Inflammatory macrophage treated with lipopolysaccharide for 1 hour (primary cell): ENCODE measurements at regions not wholly inside any gene's neighbourhood (a gene's known extent, or its start where the extent isn't known, plus 50 kb on each side); places are given as distances from the start of the nearest gene placed in this dataset.
"Not testable (repeated sequence)": the region's sequence is repeated elsewhere in the genome, so short reads cannot be mapped to it uniquely, and the experiment has no call there.

Experiments used
- DNase-seq, 2 donors: peaks; one replicate each; pipeline ENCODE4 v3.0.0-alpha.2; 2020 to 2022

DNA sequence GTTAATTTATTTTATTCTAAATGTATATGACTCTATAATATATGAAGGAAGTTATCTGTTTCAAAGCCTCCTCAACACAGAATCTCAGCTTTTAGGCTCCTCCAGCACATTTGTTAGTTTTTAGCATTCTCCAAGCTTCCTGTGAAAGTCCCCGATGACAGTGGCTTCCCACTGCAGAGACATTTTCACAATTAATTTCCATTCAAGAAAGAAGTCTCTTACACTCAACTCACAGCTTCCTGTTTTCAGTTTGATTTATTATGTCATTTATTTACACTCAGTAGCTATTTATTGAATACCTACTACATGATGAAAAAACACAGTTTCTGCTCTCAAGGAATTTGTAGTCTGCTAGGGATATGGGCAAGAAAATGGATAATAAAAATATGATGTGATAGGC, 2228.2 kb upstream of the WWC1 start:
- no peak for DNase-seq

DNA sequence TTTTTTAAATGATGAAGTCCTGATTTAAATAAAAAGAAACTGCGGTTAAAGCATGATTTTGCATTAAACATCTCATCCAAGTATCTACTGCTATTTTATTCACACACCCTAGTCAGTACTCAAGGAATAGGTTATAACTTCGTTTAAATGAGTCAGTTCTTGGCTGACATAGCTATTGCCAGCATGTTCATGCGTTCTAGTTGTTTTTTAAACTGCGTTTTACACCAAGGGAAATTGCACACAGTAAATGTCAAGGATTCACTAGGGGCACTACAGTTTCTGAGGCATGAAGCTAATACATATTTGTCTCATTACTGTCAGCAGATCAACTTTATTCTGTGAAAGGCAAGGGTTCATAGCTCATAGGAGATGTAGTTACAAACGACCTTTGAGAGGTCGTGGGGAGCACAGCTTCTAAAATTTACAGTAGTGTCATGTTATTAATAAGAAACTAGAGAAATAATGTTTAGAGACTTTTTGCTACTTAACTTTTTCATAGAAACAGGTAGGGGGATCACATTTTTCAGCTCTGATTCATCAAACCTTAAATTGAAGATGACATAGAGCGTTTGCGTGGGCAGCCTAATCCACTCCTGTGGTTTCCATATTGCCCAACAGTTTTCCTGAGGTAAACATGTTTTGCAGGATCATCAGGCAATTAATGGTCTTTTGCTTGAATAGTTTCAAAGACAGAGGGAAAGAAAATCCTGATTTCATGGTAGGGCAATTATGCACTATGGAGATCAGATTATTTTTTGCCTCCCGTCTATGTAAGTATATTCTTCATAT, 2222.7 kb upstream of the WWC1 start:
- no peak for DNase-seq

GRCh38 chr5:166073901-166074581, 2217.4 kb upstream of the WWC1 start:
- DNase-seq: no peak

GRCh38 chr5:166074582-166075481, 2216.6 kb upstream of the WWC1 start:
- no peak for DNase-seq

- DNase-seq: no peak
Observed at GRCh38 chr5:166083183-166083959, 2208.1 kb upstream of the WWC1 start.

DNA sequence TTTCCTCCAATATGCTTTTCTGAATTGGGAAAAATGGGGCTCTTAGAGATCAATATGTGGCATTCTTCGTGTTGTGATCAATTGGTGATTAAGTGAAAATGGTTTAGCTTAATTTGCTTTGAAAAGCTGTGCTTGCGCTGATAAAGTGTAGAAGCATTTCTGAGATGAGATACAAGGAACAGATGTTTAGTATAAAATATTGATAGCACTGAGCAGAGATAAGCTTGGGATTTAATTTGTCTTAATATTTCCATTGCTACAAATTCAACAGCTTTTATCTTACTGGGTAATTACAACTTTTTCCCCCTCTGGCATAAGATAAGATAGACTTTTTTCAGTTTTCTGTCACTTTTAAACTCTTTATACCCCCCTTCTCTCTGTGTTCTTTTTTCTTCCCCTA, 2204.9 kb upstream of the WWC1 start:
- DNase-seq: no peak

- no peak for DNase-seq
Observed at GRCh38 chr5:166088389-166089039, 2202.9 kb upstream of the WWC1 start.

GRCh38 chr5:166091931-166092330, 2199.5 kb upstream of the WWC1 start:
- no peak for DNase-seq

- DNase-seq: no peak
Observed at GRCh38 chr5:166093312-166093711, 2198.1 kb upstream of the WWC1 start.

- DNase-seq: no peak
Observed at GRCh38 chr5:166102947-166103346, 2188.5 kb upstream of the WWC1 start.

DNA sequence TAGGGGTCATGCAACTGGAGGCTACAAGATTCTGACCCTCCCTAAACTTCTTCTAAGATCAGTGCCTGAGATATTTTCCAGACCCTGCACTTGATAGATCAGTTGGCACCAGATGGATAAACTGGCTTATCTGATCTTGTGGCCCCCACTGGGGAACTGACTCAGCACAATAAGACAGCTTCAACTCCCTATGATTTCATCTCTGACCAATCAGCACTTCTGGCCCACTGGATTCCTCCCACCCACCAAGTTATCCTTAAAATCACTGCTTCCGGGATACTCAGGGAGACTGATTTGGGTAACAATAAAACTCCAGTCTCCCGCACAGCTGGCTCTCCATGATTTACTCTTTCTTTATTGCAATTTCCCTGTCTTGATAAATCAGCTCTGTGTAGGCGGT, 2180.4 kb upstream of the WWC1 start:
- no peak for DNase-seq

- no peak for DNase-seq
Observed at GRCh38 chr5:166117072-166118066, 2174.1 kb upstream of the WWC1 start.

- DNase-seq: no peak
Observed at GRCh38 chr5:166119506-166119905, 2171.9 kb upstream of the WWC1 start.

DNA sequence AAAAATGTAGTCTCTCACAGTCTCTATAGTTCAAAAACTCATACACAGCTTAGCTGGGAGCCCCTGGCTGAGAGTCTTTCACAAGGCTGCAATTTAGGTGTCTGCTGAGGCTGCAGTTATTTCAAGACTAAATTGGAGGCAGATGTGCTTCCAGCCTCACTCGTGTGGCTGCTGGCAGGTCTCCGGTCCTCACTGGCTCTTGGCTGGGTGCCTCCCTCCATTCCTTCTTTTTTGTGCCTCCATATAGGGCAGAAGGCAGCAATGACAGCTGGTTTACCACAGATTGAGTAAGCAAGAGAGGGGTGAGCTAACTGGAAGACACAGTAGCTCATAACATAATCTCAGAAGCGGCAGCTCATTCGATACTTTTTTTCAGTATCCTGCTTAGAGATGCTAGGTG, 2167.7 kb upstream of the WWC1 start:
- no peak for DNase-seq

- no peak for DNase-seq
Observed at GRCh38 chr5:166127766-166128570, 2163.5 kb upstream of the WWC1 start.

DNA sequence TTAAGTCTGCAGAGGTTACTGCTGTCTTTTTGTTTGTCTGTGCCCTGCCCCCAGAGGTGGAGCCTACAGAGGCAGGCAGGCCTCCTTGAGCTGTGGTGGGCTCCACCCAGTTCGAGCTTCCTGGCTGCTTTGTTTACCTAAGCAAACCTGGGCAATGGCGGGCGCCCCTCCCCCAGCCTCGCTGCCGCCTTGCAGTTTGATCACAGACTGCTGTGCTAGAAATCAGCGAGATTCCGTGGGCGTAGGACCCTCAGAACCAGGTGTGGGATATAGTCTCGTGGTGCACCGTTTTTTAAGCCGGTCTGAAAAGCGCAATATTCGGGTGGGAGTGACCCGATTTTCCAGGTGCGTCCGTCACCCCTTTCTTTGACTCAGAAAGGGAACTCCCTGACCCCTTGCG, 2146.3 kb upstream of the WWC1 start:
- not testable (repeated sequence) for DNase-seq

GRCh38 chr5:166163996-166164610, 2127.3 kb upstream of the WWC1 start:
- DNase-seq: no peak

DNA sequence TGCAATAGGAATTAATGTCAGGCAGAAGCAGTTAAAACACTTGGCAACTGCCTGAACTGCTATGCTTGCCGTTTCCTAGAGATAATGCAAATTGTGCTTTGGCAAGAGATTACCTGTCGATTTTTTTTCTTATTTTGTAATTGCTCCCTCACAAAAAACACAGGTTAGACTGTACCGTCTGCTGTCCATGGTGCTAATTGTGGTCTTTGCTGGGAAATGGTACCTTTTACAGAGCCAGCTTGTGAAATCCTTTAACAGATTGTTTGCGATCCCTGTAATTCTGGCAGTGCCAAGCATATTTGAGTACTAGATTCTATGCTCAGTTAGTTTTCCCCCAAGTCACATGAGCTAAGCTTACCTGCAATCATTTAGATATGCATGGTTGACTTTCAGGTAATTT, 2125.8 kb upstream of the WWC1 start:
- no peak for DNase-seq

- DNase-seq: no peak
Observed at GRCh38 chr5:166166071-166166470, 2125.4 kb upstream of the WWC1 start.

DNA sequence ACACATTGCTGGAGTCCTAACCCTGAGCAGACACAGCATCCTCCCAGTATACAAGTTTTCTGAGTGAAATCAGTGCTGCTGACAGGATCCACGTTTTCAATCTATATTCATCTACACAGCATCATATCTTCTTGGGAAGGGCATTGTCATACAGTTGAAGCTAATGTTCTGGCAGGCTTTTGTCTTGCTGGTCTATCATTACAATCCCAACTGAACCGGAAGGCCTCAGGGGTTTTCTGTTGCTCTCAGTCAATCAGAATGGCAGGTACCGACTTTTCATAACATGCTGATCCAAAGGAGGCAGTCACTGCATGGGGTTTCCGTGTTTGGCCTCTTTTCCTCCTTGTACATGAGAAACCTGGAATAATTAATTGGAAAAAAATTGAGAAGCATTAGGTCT, 2118.8 kb upstream of the WWC1 start:
- DNase-seq: no peak
